ENCODE measurements at regions not wholly inside any gene's neighbourhood (a gene's known extent, or its start where the extent isn't known, plus 50 kb on each side); places are given as distances from the start of the nearest gene placed in this dataset.

DNA sequence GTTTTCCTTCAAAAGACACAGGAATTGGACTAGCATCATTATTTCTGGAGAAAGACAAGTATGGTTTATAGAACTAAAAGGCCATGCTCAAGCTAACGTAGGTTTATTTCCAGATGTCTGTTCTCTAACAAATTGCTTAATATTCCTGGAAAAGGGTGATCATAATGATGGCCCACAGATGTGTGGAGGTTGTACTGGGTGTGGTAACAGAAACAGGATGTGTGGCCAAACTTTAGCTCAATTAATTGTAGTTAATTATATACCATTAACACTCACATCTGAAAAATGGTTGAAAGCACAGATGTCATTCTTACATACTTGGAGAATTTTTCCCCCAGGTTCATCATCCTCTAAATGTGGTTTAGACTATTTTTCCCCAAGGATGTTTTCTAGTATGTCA, 292.7 kb upstream of the RASA1 start:
- Histone ChIP-seq H3F3A (ENCODE audit: insufficient read depth, low read length, poor library complexity, severe bottlenecking) (no peaks in the 10 kb centered on the region), H3K4me3 (ENCODE audit: low read length) (no peak overlapping the region), H3K27me3 (ENCODE audit: insufficient read depth, low read depth, low read length) (no peaks in the 10 kb centered on the region)

DNA sequence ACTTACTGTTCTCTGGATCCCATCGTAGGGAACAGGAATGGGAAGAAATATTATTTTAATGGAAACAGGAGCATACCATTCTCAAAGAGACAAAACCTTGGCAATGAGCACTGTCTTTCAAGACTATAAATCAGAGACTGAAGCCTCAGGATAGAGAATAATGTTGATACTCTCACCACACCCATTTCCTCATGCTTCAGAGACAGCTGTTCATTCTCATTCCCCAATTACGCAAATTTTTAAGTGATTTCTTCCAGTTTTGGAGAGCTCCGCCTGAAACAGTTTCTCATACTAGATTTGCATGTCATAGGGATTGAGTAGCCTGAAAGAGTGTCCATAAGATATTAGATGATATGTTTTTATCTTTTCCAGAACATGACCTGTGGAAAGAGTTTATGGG, 290.5 kb upstream of the RASA1 start:
- Histone ChIP-seq H3K9me2 (ENCODE audit: insufficient read depth, low read length) (no peaks in the 10 kb centered on the region), H3K79me2 (replicated peaks; ENCODE audit: insufficient read depth, low read length) (no peaks in the 10 kb centered on the region), H3K36me3 (ENCODE audit: insufficient read depth, low read length) (no peaks in the 10 kb centered on the region), H2AFZ (ENCODE audit: low read depth, low read length) (no peak overlapping the region), H3K9ac (ENCODE audit: low read length) (no peak overlapping the region), H3K27me3 (ENCODE audit: insufficient read depth, low read depth, low read length) (no peaks in the 10 kb centered on the region), H3F3A (ENCODE audit: insufficient read depth, low read length, poor library complexity, severe bottlenecking) (no peaks in the 10 kb centered on the region), H3K4me3 (ENCODE audit: low read length) (no peak overlapping the region), H3K9me3 (ENCODE audit: low read length) (no peaks in the 10 kb centered on the region), H3K27ac (ENCODE audit: low read length) (no peak overlapping the region), H3K4me2 (ENCODE audit: low read length) (no peak overlapping the region), H4K20me1 (ENCODE audit: insufficient read depth) (no peaks in the 10 kb centered on the region)
- no peak for TF ChIP-seq POLR2AphosphoS5 (IDR thresholded peaks at IDR 0.05)
- TF ChIP-seq RAD21 (conservative IDR thresholded peaks at IDR 0.05), result no peak
- no peak for TF ChIP-seq SMC3 (conservative IDR thresholded peaks at IDR 0.05; ENCODE audit: poor library complexity)

More for the DNA sequence above, 292.7 kb upstream of the RASA1 start:
- Histone ChIP-seq H3K9me2 (ENCODE audit: insufficient read depth, low read length) (no peaks in the 10 kb centered on the region), H3K4me2 (ENCODE audit: low read length) (no peak overlapping the region), H3K9ac (ENCODE audit: low read length) (no peak overlapping the region), H4K20me1 (ENCODE audit: insufficient read depth) (no peaks in the 10 kb centered on the region), H3K79me2 (replicated peaks; ENCODE audit: insufficient read depth, low read length) (no peaks in the 10 kb centered on the region), H3K9me3 (ENCODE audit: low read length) (no peaks in the 10 kb centered on the region), H2AFZ (ENCODE audit: low read depth, low read length) (no peak overlapping the region), H3K27ac (ENCODE audit: low read length) (no peak overlapping the region), H3K36me3 (ENCODE audit: insufficient read depth, low read length) (no peaks in the 10 kb centered on the region)
- TF ChIP-seq TAF1 (IDR thresholded peaks at IDR 0.05; ENCODE audit: low read depth) (no peak), POLR2AphosphoS5 (IDR thresholded peaks at IDR 0.05) (no peak), RAD21 (conservative IDR thresholded peaks at IDR 0.05) (no peak), EP300 (conservative IDR thresholded peaks at IDR 0.05; ENCODE audit: poor library complexity, severe bottlenecking) (no peak), SMC3 (conservative IDR thresholded peaks at IDR 0.05; ENCODE audit: poor library complexity) (no peak), EZH2 (IDR thresholded peaks at IDR 0.05; ENCODE audit: borderline replicate concordance, insufficient read depth, low read length, poor library complexity, severe bottlenecking) (no peak), MXI1 (conservative IDR thresholded peaks at IDR 0.05; ENCODE audit: poor library complexity, severe bottlenecking) (no peak)
- TF ChIP-seq, protein P1, sequence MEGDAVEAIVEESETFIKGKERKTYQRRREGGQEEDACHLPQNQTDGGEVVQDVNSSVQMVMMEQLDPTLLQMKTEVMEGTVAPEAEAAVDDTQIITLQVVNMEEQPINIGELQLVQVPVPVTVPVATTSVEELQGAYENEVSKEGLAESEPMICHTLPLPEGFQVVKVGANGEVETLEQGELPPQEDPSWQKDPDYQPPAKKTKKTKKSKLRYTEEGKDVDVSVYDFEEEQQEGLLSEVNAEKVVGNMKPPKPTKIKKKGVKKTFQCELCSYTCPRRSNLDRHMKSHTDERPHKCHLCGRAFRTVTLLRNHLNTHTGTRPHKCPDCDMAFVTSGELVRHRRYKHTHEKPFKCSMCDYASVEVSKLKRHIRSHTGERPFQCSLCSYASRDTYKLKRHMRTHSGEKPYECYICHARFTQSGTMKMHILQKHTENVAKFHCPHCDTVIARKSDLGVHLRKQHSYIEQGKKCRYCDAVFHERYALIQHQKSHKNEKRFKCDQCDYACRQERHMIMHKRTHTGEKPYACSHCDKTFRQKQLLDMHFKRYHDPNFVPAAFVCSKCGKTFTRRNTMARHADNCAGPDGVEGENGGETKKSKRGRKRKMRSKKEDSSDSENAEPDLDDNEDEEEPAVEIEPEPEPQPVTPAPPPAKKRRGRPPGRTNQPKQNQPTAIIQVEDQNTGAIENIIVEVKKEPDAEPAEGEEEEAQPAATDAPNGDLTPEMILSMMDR (IDR thresholded peaks at IDR 0.05; ENCODE audit: poor library complexity, severe bottlenecking), result no peak
- TF ChIP-seq, protein P2, sequence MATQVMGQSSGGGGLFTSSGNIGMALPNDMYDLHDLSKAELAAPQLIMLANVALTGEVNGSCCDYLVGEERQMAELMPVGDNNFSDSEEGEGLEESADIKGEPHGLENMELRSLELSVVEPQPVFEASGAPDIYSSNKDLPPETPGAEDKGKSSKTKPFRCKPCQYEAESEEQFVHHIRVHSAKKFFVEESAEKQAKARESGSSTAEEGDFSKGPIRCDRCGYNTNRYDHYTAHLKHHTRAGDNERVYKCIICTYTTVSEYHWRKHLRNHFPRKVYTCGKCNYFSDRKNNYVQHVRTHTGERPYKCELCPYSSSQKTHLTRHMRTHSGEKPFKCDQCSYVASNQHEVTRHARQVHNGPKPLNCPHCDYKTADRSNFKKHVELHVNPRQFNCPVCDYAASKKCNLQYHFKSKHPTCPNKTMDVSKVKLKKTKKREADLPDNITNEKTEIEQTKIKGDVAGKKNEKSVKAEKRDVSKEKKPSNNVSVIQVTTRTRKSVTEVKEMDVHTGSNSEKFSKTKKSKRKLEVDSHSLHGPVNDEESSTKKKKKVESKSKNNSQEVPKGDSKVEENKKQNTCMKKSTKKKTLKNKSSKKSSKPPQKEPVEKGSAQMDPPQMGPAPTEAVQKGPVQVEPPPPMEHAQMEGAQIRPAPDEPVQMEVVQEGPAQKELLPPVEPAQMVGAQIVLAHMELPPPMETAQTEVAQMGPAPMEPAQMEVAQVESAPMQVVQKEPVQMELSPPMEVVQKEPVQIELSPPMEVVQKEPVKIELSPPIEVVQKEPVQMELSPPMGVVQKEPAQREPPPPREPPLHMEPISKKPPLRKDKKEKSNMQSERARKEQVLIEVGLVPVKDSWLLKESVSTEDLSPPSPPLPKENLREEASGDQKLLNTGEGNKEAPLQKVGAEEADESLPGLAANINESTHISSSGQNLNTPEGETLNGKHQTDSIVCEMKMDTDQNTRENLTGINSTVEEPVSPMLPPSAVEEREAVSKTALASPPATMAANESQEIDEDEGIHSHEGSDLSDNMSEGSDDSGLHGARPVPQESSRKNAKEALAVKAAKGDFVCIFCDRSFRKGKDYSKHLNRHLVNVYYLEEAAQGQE (IDR thresholded peaks at IDR 0.05; ENCODE audit: borderline replicate concordance), result no peak

DNA sequence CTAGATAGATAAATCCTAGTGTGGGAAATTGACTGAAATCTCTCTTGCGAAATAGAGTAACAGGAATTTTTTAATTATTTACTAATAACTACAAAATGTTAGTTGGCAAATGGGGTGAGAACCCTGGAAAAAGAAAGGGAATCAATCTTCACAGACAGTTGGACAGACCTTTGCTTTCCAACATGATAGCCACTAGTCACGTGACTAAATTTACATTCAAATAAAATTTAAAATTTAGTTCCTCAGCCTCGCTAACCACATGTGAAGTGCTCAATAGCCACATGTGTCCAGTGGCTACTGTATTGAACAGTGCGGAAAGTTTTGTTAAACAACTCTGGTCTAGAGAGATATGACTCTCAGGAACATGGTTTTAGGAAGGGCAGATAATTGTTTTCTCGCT, 289.9 kb upstream of the RASA1 start:
- Histone ChIP-seq H3K27ac (ENCODE audit: low read length) (no peak overlapping the region), H3K4me3 (ENCODE audit: low read length) (no peak overlapping the region), H3K36me3 (ENCODE audit: insufficient read depth, low read length) (no peaks in the 10 kb centered on the region), H3K9me3 (ENCODE audit: low read length) (no peaks in the 10 kb centered on the region), H3K79me2 (replicated peaks; ENCODE audit: insufficient read depth, low read length) (no peaks in the 10 kb centered on the region), H3K9ac (ENCODE audit: low read length) (no peak overlapping the region), H3K4me2 (ENCODE audit: low read length) (no peak overlapping the region), H3K9me2 (ENCODE audit: insufficient read depth, low read length) (no peaks in the 10 kb centered on the region), H3K27me3 (ENCODE audit: insufficient read depth, low read depth, low read length) (no peaks in the 10 kb centered on the region), H2AFZ (ENCODE audit: low read depth, low read length) (no peak overlapping the region), H4K20me1 (ENCODE audit: insufficient read depth) (no peaks in the 10 kb centered on the region), H3F3A (ENCODE audit: insufficient read depth, low read length, poor library complexity, severe bottlenecking) (no peaks in the 10 kb centered on the region)
- TF ChIP-seq RAD21 (conservative IDR thresholded peaks at IDR 0.05) (no peak), POLR2AphosphoS5 (IDR thresholded peaks at IDR 0.05) (no peak), MXI1 (conservative IDR thresholded peaks at IDR 0.05; ENCODE audit: poor library complexity, severe bottlenecking) (no peak), EZH2 (IDR thresholded peaks at IDR 0.05; ENCODE audit: borderline replicate concordance, insufficient read depth, low read length, poor library complexity, severe bottlenecking) (no peak), TAF1 (IDR thresholded peaks at IDR 0.05; ENCODE audit: low read depth) (no peak), SMC3 (conservative IDR thresholded peaks at IDR 0.05; ENCODE audit: poor library complexity) (no peak), EP300 (conservative IDR thresholded peaks at IDR 0.05; ENCODE audit: poor library complexity, severe bottlenecking) (no peak)
- TF ChIP-seq, protein P1 (IDR thresholded peaks at IDR 0.05; ENCODE audit: poor library complexity, severe bottlenecking), result no peak
- TF ChIP-seq, protein P2 (IDR thresholded peaks at IDR 0.05; ENCODE audit: borderline replicate concordance), result no peak

All from neural cell (in vitro differentiated cells).